MV-4-11 (cell line): ENCODE measurements at regions not wholly inside any gene's neighbourhood (a gene's known extent, or its start where the extent isn't known, plus 50 kb on each side); places are given as distances from the start of the nearest gene placed in this dataset.

Experiments used
- DNase-seq: peaks from one replicate; lab custom pipeline; 2025; lab: John Stamatoyannopoulos, UW

- DNase-seq: no peak
These were observed 52.6 kb upstream of the OLFM4 start for GRCh38 chr13:52975969-52976368.

GRCh38 chr13:52975161-52975560 is 53.5 kb upstream of the OLFM4 start:
- DNase-seq: no peak

GRCh38 chr13:52974711-52975110 is 53.9 kb upstream of the OLFM4 start:
- no peak for DNase-seq

- no peak for DNase-seq
These were observed 59.2 kb upstream of the OLFM4 start for GRCh38 chr13:52969373-52969772.

- peak; percentile 53 for DNase-seq
These were observed 60.4 kb upstream of the OLFM4 start for GRCh38 chr13:52968074-52968700.

GRCh38 chr13:52961987-52962386 is 66.6 kb upstream of the OLFM4 start:
- DNase-seq: no peak

GRCh38 chr13:52961256-52961910 is 67.2 kb upstream of the OLFM4 start:
- DNase-seq: no peak

GRCh38 chr13:52955472-52955874 is 73.1 kb upstream of the OLFM4 start:
- no peak for DNase-seq

- DNase-seq: no peak
These were observed 73.8 kb upstream of the OLFM4 start for GRCh38 chr13:52954838-52955237.

GRCh38 chr13:52950436-52950956 is 78.1 kb upstream of the OLFM4 start:
- no peak for DNase-seq

GRCh38 chr13:52949742-52950141 is 78.9 kb upstream of the OLFM4 start:
- DNase-seq: no peak

- no peak for DNase-seq
These were observed 79.6 kb upstream of the OLFM4 start for GRCh38 chr13:52949044-52949443.

GRCh38 chr13:52947921-52948373 is 80.7 kb upstream of the OLFM4 start:
- DNase-seq: peak; percentile 36

- no peak for DNase-seq
These were observed 83.3 kb upstream of the OLFM4 start for GRCh38 chr13:52945348-52945747.

- no peak for DNase-seq
These were observed 83.9 kb upstream of the OLFM4 start for GRCh38 chr13:52944697-52945096.

- no peak for DNase-seq
These were observed 89.6 kb upstream of the PCDH8 start for GRCh38 chr13:52938065-52938464.

GRCh38 chr13:52936806-52937205 is 88.4 kb upstream of the PCDH8 start:
- no peak for DNase-seq

- DNase-seq: no peak
These were observed 85.8 kb upstream of the PCDH8 start for GRCh38 chr13:52934258-52934657.

- no peak for DNase-seq
These were observed 85.2 kb upstream of the PCDH8 start for GRCh38 chr13:52933547-52934210.

- no peak for DNase-seq
These were observed 84.7 kb upstream of the PCDH8 start for GRCh38 chr13:52933099-52933498.

- no peak for DNase-seq
These were observed 84.2 kb upstream of the PCDH8 start for GRCh38 chr13:52932649-52933048.

- DNase-seq: no peak
These were observed 83.3 kb upstream of the PCDH8 start for GRCh38 chr13:52931539-52932431.
